ENCODE measurements at regions not wholly inside any gene's neighbourhood (a gene's known extent, or its start where the extent isn't known, plus 50 kb on each side); places are given as distances from the start of the nearest gene placed in this dataset.

- TF ChIP-seq CTCF (IDR thresholded peaks at IDR 0.05) (no peak), EP300 (IDR thresholded peaks at IDR 0.05) (no peak)
Measured at GRCh38 chr6:147029923-147030322, 174.3 kb upstream of the STXBP5 start.
